ENCODE measurements at regions not wholly inside any gene's neighbourhood (a gene's known extent, or its start where the extent isn't known, plus 50 kb on each side); places are given as distances from the start of the nearest gene placed in this dataset.
"Not testable (repeated sequence)": the region's sequence is repeated elsewhere in the genome, so short reads cannot be mapped to it uniquely, and the experiment has no call there.

- no peak overlapping the region for H3K4me3 ChIP-seq (ENCODE audit: low read depth, low read length)
- DNase-seq (ENCODE audit: low read depth) (no peak), FAIRE-seq (no peak)
- no peaks in the 10 kb centered on the region for H3K27me3 ChIP-seq (ENCODE audit: control insufficient read depth, insufficient read depth, low read length)
- TF ChIP-seq CTCF (IDR thresholded peaks at IDR 0.05; ENCODE audit: insufficient read depth, low read length, severe bottlenecking), result no peak
- H3K36me3 ChIP-seq (ENCODE audit: control insufficient read depth, insufficient read depth, low read length), result no peaks in the 10 kb centered on the region
Measured at GRCh38 chr5:86557920-86558319, 59.8 kb upstream of the COX7C start.

GRCh38 chr5:86565197-86565789 is 52.4 kb upstream of the COX7C start:
- H3K27me3 ChIP-seq (ENCODE audit: control insufficient read depth, insufficient read depth, low read length), result no peaks in the 10 kb centered on the region
- no peaks in the 10 kb centered on the region for H3K36me3 ChIP-seq (ENCODE audit: control insufficient read depth, insufficient read depth, low read length)
- no peak for TF ChIP-seq CTCF (IDR thresholded peaks at IDR 0.05; ENCODE audit: insufficient read depth, low read length, severe bottlenecking)
- FAIRE-seq (no peak), DNase-seq (ENCODE audit: low read depth) (no peak)
- no peak overlapping the region for H3K4me3 ChIP-seq (ENCODE audit: low read depth, low read length)

GRCh38 chr5:86566030-86566429 is 51.7 kb upstream of the COX7C start:
- H3K27me3 ChIP-seq (ENCODE audit: control insufficient read depth, insufficient read depth, low read length); FAIRE-seq; DNase-seq (ENCODE audit: low read depth); H3K4me3 ChIP-seq (ENCODE audit: low read depth, low read length); H3K36me3 ChIP-seq (ENCODE audit: control insufficient read depth, insufficient read depth, low read length): not testable (repeated sequence)
